HCT116 (cell line): ENCODE measurements at regions not wholly inside any gene's neighbourhood (a gene's known extent, or its start where the extent isn't known, plus 50 kb on each side); places are given as distances from the start of the nearest gene placed in this dataset.

ENCODE experiments used
- ATAC-seq: fragments of 200-7000 bp; cut with Tn5 transposase; 2 replicates; pipeline ENCODE4 v1.9.1; 2020; ENCODE audit warnings: mild to moderate bottlenecking, moderate library complexity
- BruUV-seq: library from RNA; stranded (reverse); fragments of 400-500 nt; replicated peaks from 2 replicates; lab custom pipeline; 2021; lab: Mats Ljungman, UMichigan
- CTCF ChIA-PET: fragments of 300-600 bp; sonication (Branson Sonifier 250); formaldehyde crosslinking; loops from one replicate; lab custom pipeline; 2021; ENCODE audit warnings: antibody characterized with exemption; lab: Charles Lee
- POLR2A ChIA-PET: fragments of 300-600, 350-600 bp; sonication (Branson Sonifier 250); formaldehyde crosslinking; loops from one replicate; lab custom pipeline; 2021; ENCODE audit warnings: antibody characterized with exemption; lab: Charles Lee
- RAD21 ChIA-PET, 2 experiments: fragments of 300-600 bp; sonication (Branson Sonifier 250); formaldehyde crosslinking; loops; one replicate each; lab custom pipeline; 2023; ENCODE audit warnings: low total read pairs in 2 of 2; ENCODE audit not compliant: uncharacterized antibody in 2 of 2, unreplicated experiment in 2 of 2, low non-redundant PET in 1 of 2; lab: Charles Lee
- DNase-seq: peaks from one replicate; pipeline ENCODE4 v3.0.0-alpha.2; 2010; ENCODE audit warnings: low read depth, low spot score
- H2AFZ ChIP-seq: fragments of 200-600 bp; shearing (Covaris generic), sonication (generic); 2 replicates; pipeline ENCODE4 v1.6.1; 2017; ENCODE audit warnings: low read depth, mixed run types, mixed read lengths, antibody characterized with exemption, low read length; ENCODE audit not compliant: poor library complexity, severe bottlenecking
- H3K27ac ChIP-seq: 2 replicates; pipeline ENCODE4 v1.5.1; 2012; ENCODE audit warnings: low read depth, low read length
- H3K27me3 ChIP-seq: fragments of 200-600 bp; sonication (generic); 2 replicates; pipeline ENCODE4 v1.6.1; 2016; ENCODE audit warnings: mixed run types, low read length, mixed read lengths; ENCODE audit not compliant: insufficient read depth
- H3K36me3 ChIP-seq, 2 experiments: fragments of 200-500 bp in 1 of 2; fragments of 200-600 bp in 1 of 2; sonication (Bioruptor generic) in 1 of 2; sonication (generic) in 1 of 2; 2 replicates each; pipeline versions ENCODE4 v1.5.1 to v1.6.1; 2014 to 2016; ENCODE audit warnings: low read length in 2 of 2, inconsistent platforms in 1 of 2, mixed read lengths in 1 of 2, mixed run types in 1 of 2; ENCODE audit not compliant: insufficient read depth in 2 of 2, control insufficient read depth in 1 of 2
- H3K4me1 ChIP-seq, 2 experiments: fragments of 200-600 bp in 1 of 2; sonication (generic) in 1 of 2; 2 replicates each; pipeline versions ENCODE4 v1.5.1 to v1.6.1; 2012 to 2017; ENCODE audit warnings: low read length in 2 of 2, inconsistent platforms in 1 of 2, mild to moderate bottlenecking in 1 of 2, mixed read lengths in 1 of 2, mixed run types in 1 of 2, moderate library complexity in 1 of 2; ENCODE audit not compliant: insufficient read depth in 2 of 2, control insufficient read depth in 1 of 2
- H3K4me2 ChIP-seq: fragments of 200-600 bp; sonication (generic); 2 replicates; pipeline ENCODE4 v1.6.1; 2017; ENCODE audit warnings: mixed run types, low read length, mixed read lengths
- H3K4me3 ChIP-seq, 2 experiments: fragments of 200-600 bp in 1 of 2; sonication (generic) in 1 of 2; replicated peaks in 1 of 2; 2 replicates each; pipeline ENCODE4 v1.5.1; 2011 to 2016; ENCODE audit warnings: low read length in 2 of 2, control low read depth in 1 of 2, low read depth in 1 of 2, mild to moderate bottlenecking in 1 of 2, mixed read lengths in 1 of 2, mixed run types in 1 of 2
- H3K79me2 ChIP-seq: fragments of 200-600 bp; sonication (generic); 2 replicates; pipeline ENCODE4 v1.6.1; 2017; ENCODE audit warnings: mild to moderate bottlenecking, mixed run types, low read length, moderate library complexity, mixed read lengths; ENCODE audit not compliant: insufficient read depth
- H3K9ac ChIP-seq: fragments of 200-600 bp; sonication (generic); 2 replicates; pipeline ENCODE4 v1.6.1; 2016; ENCODE audit warnings: low read length, mixed read lengths
- H3K9me2 ChIP-seq: fragments of 200-600 bp; sonication (generic), shearing (Covaris generic); 2 replicates; pipeline ENCODE4 v1.6.1; 2017; ENCODE audit warnings: mixed run types, mild to moderate bottlenecking, moderate library complexity; ENCODE audit not compliant: insufficient read depth
- H3K9me3 ChIP-seq, 2 experiments: fragments of 200-500 bp in 1 of 2; fragments of 200-600 bp in 1 of 2; sonication (Bioruptor generic) in 1 of 2; sonication (generic) in 1 of 2; 2 replicates each; pipeline ENCODE4 v1.6.1; 2014 to 2017; ENCODE audit warnings: low read length in 2 of 2, mixed read lengths in 2 of 2, inconsistent platforms in 1 of 2, low read depth in 1 of 2, mild to moderate bottlenecking in 1 of 2, mixed run types in 1 of 2, moderate library complexity in 1 of 2; ENCODE audit not compliant: control insufficient read depth in 1 of 2, insufficient read depth in 1 of 2
- H4K20me1 ChIP-seq: fragments of 200-600 bp; sonication (generic), shearing (Covaris generic); 2 replicates; pipeline ENCODE4 v1.6.1; 2017; ENCODE audit warnings: mixed run types, mild to moderate bottlenecking, moderate library complexity; ENCODE audit not compliant: insufficient read depth
- CBX3 ChIP-seq: IDR thresholded peaks from 2 replicates; pipeline ENCODE4 v1.6.1; 2012; ENCODE audit warnings: low read depth
- CEBPB ChIP-seq: IDR thresholded peaks from 2 replicates; pipeline ENCODE4 v1.6.1; 2012; ENCODE audit warnings: low read depth
- EGR1 ChIP-seq: IDR thresholded peaks from 2 replicates; pipeline ENCODE4 v1.6.1; 2012; ENCODE audit warnings: low read depth
- ELF1 ChIP-seq: IDR thresholded peaks from 2 replicates; pipeline ENCODE4 v1.6.1; 2012; ENCODE audit warnings: low read depth, borderline replicate concordance
- EZH2 ChIP-seq: fragments of 200-600 bp; sonication (generic); IDR thresholded peaks from 2 replicates; pipeline ENCODE4 v1.6.1; 2017; ENCODE audit warnings: antibody characterized with exemption, mixed run types
- EZH2phosphoT487 ChIP-seq: fragments of 200-600 bp; IDR thresholded peaks from 2 replicates; pipeline ENCODE4 v1.6.1; 2018; ENCODE audit warnings: antibody characterized with exemption, borderline replicate concordance
- JUND ChIP-seq: IDR thresholded peaks from 2 replicates; pipeline ENCODE4 v1.6.1; 2012
- POLR2A ChIP-seq: IDR thresholded peaks from 2 replicates; pipeline ENCODE4 v1.7.0; 2011; ENCODE audit warnings: borderline replicate concordance; ENCODE audit not compliant: insufficient read depth, insufficient read length; ENCODE audit errors: extremely low read depth
- POLR2AphosphoS5 ChIP-seq: IDR thresholded peaks from 2 replicates; pipeline ENCODE4 v1.6.1; 2011; ENCODE audit warnings: mild to moderate bottlenecking, low read depth, low read length, moderate library complexity
- RAD21 ChIP-seq: IDR thresholded peaks from 2 replicates; pipeline ENCODE4 v1.6.1; 2012; ENCODE audit warnings: low read depth, mild to moderate bottlenecking
- SP1 ChIP-seq: IDR thresholded peaks from 2 replicates; pipeline ENCODE4 v1.6.1; 2012; ENCODE audit warnings: low read depth
- SRF ChIP-seq: IDR thresholded peaks from 2 replicates; pipeline ENCODE4 v1.6.1; 2012; ENCODE audit warnings: low read depth
- TCF7L2 ChIP-seq: IDR thresholded peaks from 2 replicates; pipeline ENCODE4 v1.7.0; 2011; ENCODE audit warnings: borderline replicate concordance, inconsistent platforms; ENCODE audit not compliant: insufficient read depth, insufficient read length; ENCODE audit errors: extremely low read depth
- YY1 ChIP-seq: IDR thresholded peaks from 2 replicates; pipeline ENCODE4 v1.6.1; 2011; ENCODE audit warnings: low read length, low read depth, moderate library complexity, mild to moderate bottlenecking; ENCODE audit not compliant: insufficient replicate concordance; ENCODE audit errors: extremely low read depth
- ZFX ChIP-seq: fragments of 450-650 bp; IDR thresholded peaks from 2 replicates; pipeline ENCODE4 v1.6.1; 2017
- ZNF274 ChIP-seq: fragments of 200-500 bp; sonication (Bioruptor generic); IDR thresholded peaks from 2 replicates; pipeline ENCODE4 v1.6.1; 2014; ENCODE audit warnings: mild to moderate bottlenecking, low read depth, low read length, inconsistent platforms
- intact Hi-C: fragments of 100-400 bp; cut with micrococcal nuclease; formaldehyde crosslinking; loops from 2 replicates; pipeline ENCODE4 v1.10.0; 2022
- TF ChIP-seq, protein P1 (sequence below): IDR thresholded peaks from 2 replicates; pipeline ENCODE4 v1.6.1; 2011; ENCODE audit warnings: mild to moderate bottlenecking, low read length, moderate library complexity; ENCODE audit not compliant: insufficient replicate concordance; ENCODE audit errors: extremely low read depth

DNA sequence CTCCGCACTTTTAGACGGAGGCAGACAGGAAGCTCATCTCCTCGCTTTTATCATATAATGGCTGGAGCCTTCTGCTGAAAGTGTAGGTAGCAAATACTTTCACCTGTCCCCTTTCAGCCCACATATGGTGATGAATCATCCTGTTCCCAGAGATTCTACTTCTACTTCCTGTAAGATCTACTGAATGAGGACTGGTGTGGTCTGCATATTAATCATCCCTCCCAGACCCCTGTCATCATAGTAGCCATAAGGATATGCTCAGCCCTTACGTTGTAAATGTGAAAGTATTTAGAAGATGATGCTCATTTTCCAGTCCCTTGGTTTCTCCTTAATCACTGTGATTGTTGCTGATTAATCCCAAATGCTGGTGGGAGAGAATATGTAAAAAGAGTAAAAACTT is 268.2 kb upstream of the GRIP1 start:
- ChIA-PET POLR2A (no interaction called here), CTCF (no interaction called here), RAD21 (no interaction called here)
- no TSS peak for BruUV-seq
- Histone ChIP-seq H3K4me1 (no peaks in the 10 kb centered on the region), H3K36me3 (no peaks in the 10 kb centered on the region), H3K27ac (no peak overlapping the region), H3K9me3 (no peaks in the 10 kb centered on the region), H3K4me3 (no peak overlapping the region), H4K20me1 (no peaks in the 10 kb centered on the region; the same call in 1 of the 2 replicates), H2AFZ (no peak overlapping the region), H3K79me2 (no peaks in the 10 kb centered on the region), H3K9ac (no peak overlapping the region), H3K9me2 (no peaks in the 10 kb centered on the region), H3K4me2 (no peak overlapping the region), H3K27me3 (peaks cover 38% of the 10 kb centered on the region)
- no peak for DNase-seq
- ATAC-seq: no peak
- intact Hi-C loops: no loop called here
- TF ChIP-seq POLR2AphosphoS5: no peak
- TF ChIP-seq, protein P1, sequence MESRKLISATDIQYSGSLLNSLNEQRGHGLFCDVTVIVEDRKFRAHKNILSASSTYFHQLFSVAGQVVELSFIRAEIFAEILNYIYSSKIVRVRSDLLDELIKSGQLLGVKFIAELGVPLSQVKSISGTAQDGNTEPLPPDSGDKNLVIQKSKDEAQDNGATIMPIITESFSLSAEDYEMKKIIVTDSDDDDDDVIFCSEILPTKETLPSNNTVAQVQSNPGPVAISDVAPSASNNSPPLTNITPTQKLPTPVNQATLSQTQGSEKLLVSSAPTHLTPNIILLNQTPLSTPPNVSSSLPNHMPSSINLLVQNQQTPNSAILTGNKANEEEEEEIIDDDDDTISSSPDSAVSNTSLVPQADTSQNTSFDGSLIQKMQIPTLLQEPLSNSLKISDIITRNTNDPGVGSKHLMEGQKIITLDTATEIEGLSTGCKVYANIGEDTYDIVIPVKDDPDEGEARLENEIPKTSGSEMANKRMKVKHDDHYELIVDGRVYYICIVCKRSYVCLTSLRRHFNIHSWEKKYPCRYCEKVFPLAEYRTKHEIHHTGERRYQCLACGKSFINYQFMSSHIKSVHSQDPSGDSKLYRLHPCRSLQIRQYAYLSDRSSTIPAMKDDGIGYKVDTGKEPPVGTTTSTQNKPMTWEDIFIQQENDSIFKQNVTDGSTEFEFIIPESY: no peak
- no peak for TF ChIP-seq SP1
- TF ChIP-seq CEBPB: no peak
- no peak for TF ChIP-seq POLR2A
- TF ChIP-seq ZFX: no peak
- no peak for TF ChIP-seq RAD21
- TF ChIP-seq JUND: no peak
- TF ChIP-seq SRF: no peak
- no peak for TF ChIP-seq YY1
- TF ChIP-seq EGR1: no peak
- TF ChIP-seq ELF1: no peak
- TF ChIP-seq CBX3: no peak
- TF ChIP-seq EZH2: no peak
- TF ChIP-seq TCF7L2: no peak
- TF ChIP-seq ZNF274: no peak
- no peak for TF ChIP-seq EZH2phosphoT487
